Colonic mucosa (tissue), 4 donors: ENCODE measurements at regions not wholly inside any gene's neighbourhood (a gene's known extent, or its start where the extent isn't known, plus 50 kb on each side); places are given as distances from the start of the nearest gene placed in this dataset.

ENCODE experiments used
- DNase-seq: peaks from one replicate; pipeline ENCODE4 v3.0.0-alpha.2; 2020
- H3K27ac ChIP-seq: fragments of 200-600 bp; one replicate; pipeline ENCODE4 v1.8.0; 2021
- H3K27me3 ChIP-seq: fragments of 200-600 bp; one replicate; pipeline ENCODE4 v1.8.0; 2021
- H3K36me3 ChIP-seq: fragments of 200-600 bp; one replicate; pipeline ENCODE4 v1.8.0; 2021
- H3K4me1 ChIP-seq: fragments of 200-600 bp; one replicate; pipeline ENCODE4 v1.8.0; 2021; ENCODE audit warnings: mild to moderate bottlenecking
- H3K4me3 ChIP-seq: fragments of 200-600 bp; one replicate; pipeline ENCODE4 v1.8.0; 2021
- H3K9ac ChIP-seq, 2 donors: one replicate each; pipeline ENCODE4 v1.7.0; 2013; ENCODE audit warnings: control low read depth in 2 of 2, low read depth in 2 of 2, low read length in 2 of 2
- H3K9me3 ChIP-seq: fragments of 200-600 bp; one replicate; pipeline ENCODE4 v1.8.0; 2021
- intact Hi-C: fragments of 100-400 bp; cut with DNase I; formaldehyde crosslinking; loops from one replicate; pipeline ENCODE4 v1.14.1; 2022
- TF ChIP-seq, protein P1 (sequence below): fragments of 200-600 bp; IDR thresholded peaks from one replicate; pipeline ENCODE4 v1.8.0; 2022; ENCODE audit warnings: antibody characterized with exemption, mild to moderate bottlenecking
- donor health status: healthy.
- donor health status: DM: no; HTN: no; CAD: no.
- donor health status: DM: no; HTN: no; CAD: no.

DNA sequence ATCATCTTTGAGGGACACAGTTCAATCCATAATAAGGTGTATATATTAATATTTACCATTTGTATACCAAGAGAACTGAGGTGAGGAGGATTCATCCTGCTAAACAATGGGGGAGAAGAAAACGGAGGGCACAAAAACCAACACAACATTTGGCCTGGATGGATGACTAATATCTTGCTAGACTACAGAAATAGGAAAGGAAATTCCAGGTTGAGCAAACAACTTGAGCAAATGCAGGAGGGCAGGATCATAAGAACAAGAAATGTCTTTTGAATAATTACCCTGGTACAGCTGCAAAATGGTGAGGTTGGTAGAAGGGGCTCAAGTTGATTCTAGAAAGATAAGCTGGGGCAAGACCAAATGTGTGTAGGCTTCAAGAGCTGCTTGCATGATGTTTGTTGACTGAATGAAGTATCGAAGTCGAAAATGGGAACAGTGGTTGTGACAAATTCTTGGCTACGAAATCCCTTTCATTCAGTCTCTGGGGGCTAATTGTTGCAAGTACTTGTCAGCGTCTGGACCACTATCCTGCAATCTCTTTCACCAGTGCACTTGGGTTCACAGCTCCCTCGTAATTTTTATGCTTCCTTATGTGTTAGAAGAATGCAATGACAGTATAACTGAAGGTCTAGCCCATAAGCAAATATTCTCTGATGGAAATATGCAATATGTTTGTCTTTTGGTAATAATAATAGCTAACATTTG is 176.2 kb downstream of the PTEN start:
- no peaks in the 10 kb centered on the region for H3K9me3 ChIP-seq
- H3K9ac ChIP-seq = no peak overlapping the region
- H3K4me1 ChIP-seq = no peaks in the 10 kb centered on the region
- TF ChIP-seq, protein P1, sequence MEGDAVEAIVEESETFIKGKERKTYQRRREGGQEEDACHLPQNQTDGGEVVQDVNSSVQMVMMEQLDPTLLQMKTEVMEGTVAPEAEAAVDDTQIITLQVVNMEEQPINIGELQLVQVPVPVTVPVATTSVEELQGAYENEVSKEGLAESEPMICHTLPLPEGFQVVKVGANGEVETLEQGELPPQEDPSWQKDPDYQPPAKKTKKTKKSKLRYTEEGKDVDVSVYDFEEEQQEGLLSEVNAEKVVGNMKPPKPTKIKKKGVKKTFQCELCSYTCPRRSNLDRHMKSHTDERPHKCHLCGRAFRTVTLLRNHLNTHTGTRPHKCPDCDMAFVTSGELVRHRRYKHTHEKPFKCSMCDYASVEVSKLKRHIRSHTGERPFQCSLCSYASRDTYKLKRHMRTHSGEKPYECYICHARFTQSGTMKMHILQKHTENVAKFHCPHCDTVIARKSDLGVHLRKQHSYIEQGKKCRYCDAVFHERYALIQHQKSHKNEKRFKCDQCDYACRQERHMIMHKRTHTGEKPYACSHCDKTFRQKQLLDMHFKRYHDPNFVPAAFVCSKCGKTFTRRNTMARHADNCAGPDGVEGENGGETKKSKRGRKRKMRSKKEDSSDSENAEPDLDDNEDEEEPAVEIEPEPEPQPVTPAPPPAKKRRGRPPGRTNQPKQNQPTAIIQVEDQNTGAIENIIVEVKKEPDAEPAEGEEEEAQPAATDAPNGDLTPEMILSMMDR = no peak
- intact Hi-C loops = no loop called here
- DNase-seq = no peak
- H3K27me3 ChIP-seq = no peaks in the 10 kb centered on the region
- no peaks in the 10 kb centered on the region for H3K36me3 ChIP-seq
- H3K27ac ChIP-seq = no peak overlapping the region
- no peak overlapping the region for H3K4me3 ChIP-seq

DNA sequence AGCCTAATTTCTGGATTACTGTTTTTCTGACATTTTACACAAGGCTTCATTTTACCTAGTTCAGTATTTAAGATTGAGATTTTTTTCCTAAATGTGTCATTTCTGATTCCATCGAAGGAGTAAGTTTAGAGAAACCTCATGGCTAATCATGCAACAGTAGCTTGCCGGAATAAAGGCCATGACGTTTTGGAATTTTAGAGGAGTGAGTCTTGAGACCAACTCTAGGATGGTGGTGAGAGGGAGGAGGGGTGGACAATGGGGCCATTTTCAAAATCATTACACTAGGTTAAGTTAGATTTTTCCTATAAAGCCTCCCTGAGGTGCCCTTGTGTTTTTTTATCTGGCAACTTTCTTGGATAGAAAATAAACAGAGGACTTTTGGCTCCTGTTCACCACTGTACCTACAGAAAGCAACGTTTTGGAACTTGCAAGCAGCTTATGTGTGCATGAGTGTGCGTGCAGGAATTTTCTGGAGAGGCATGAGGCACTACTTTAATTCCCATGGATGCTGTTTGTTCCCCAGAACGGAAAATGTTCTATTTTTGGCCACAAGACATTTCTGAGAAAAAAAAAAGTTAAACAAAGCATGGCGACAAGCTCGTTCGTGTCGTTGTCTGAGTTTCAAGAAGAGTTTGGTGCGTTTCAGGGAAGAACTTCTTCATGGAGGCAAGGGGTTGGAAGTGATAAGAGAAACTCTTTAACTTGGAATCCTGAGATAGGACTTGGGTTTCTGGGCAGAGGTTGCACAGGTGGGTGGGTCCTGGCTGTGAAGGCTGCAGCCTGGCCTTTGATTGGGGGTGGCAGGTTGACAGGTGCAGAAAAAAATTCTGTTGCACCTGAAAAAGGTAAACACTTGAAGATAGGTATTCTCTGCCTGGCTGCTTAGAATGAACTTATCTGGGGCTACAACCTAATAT is 178.1 kb downstream of the PTEN start:
- no peak overlapping the region for H3K9ac ChIP-seq
- no peak for DNase-seq
- intact Hi-C loops = no loop called here

DNA sequence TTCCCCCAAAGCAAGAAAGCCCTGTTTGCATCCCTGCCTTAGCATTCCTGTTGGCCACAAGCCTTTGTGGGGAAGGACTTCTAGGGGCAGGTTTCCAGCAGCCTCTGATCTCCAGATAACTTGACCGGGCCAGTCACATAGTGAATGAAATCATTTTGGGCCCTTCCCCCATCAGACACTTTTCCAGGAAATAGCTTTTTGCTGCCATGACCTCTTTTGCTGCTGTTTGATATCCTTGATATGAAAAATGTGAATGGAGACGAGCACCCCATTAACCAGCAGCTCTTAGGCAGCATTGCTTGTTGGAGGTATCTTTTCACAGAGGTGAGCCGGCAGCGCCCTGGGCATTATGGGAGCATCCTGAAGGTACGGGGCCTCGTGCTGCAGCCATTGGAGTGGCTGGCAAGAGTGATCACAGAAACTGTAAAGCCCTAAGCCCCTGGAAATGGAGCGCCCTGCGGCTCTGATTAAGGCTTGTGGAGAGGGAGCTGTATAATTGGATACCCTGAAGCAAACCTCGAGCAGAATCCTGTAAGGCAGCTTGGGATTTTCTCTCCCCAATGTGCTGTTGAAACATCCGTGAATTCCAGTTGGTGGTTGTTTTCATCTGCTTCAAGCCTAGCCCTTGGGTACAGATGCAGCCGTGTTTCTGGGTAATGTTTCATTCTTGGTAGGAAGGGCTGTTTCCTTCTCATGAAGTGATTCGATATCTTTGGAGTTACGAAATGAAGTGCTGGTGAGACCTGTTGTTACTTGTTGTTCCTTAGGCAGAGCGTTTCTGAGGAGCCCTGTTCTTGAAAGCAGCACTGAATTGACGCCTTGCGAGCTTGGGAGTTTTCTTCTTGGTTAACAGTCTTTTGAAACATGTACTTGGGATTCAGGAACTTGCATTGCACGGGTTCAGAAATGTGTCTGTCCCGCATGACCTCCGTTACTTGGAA is 179.0 kb downstream of the PTEN start:
- H3K9ac ChIP-seq = no peak overlapping the region
- DNase-seq = no peak

More for the DNA sequence above, 178.1 kb downstream of the PTEN start:
- H3K36me3 ChIP-seq = no peaks in the 10 kb centered on the region
- TF ChIP-seq, protein P1 = no peak
- H3K4me1 ChIP-seq = no peaks in the 10 kb centered on the region
- no peaks in the 10 kb centered on the region for H3K9me3 ChIP-seq
- H3K27me3 ChIP-seq = no peaks in the 10 kb centered on the region
- no peak overlapping the region for H3K4me3 ChIP-seq
- no peak overlapping the region for H3K27ac ChIP-seq

DNA sequence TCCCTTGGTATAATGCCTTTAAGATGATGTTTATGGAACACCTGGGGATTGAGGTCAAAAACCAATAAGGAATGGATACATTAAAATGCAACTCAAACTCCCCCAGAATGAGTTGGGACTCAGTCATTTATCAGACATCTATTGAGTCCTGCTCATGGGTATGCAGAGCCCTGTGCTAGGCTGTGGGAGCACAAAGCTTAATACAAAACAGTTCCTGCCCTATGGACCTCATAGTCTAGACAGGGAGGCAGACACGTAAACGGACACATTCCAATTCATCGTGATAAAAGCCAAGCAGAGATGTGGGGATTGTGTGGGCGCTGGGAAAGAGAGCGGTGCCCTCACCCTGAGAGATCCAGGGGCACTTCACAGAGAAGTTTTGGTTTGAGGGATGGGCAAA is 181.7 kb downstream of the PTEN start:
- Histone ChIP-seq H3K27me3 (no peaks in the 10 kb centered on the region), H3K9ac (no peak overlapping the region), H3K9me3 (no peaks in the 10 kb centered on the region), H3K36me3 (no peaks in the 10 kb centered on the region), H3K27ac (no peak overlapping the region), H3K4me3 (no peak overlapping the region), H3K4me1 (no peaks in the 10 kb centered on the region)
- TF ChIP-seq, protein P1 = no peak
- intact Hi-C loops = no loop called here
- DNase-seq = no peak

More for the DNA sequence above, 179.0 kb downstream of the PTEN start:
- H3K36me3 ChIP-seq = no peaks in the 10 kb centered on the region
- H3K27ac ChIP-seq = no peak overlapping the region
- H3K27me3 ChIP-seq = no peaks in the 10 kb centered on the region
- TF ChIP-seq, protein P1 = no peak
- no peaks in the 10 kb centered on the region for H3K4me1 ChIP-seq
- intact Hi-C loops = no loop called here
- H3K9me3 ChIP-seq = no peaks in the 10 kb centered on the region
- no peak overlapping the region for H3K4me3 ChIP-seq
